Right ventricle myocardium inferior (tissue), 1 donor: ENCODE measurements at regions not wholly inside any gene's neighbourhood (a gene's known extent, or its start where the extent isn't known, plus 50 kb on each side); places are given as distances from the start of the nearest gene placed in this dataset.
"Not testable (repeated sequence)": the region's sequence is repeated elsewhere in the genome, so short reads cannot be mapped to it uniquely, and the experiment has no call there.

Experiments
- ATAC-seq: fragments of 200-7000 bp; cut with Tn5 transposase; one replicate; pipeline ENCODE4 v1.9.1; 2020; ENCODE audit warnings: mild to moderate bottlenecking, moderate library complexity
- DNase-seq: peaks from one replicate; pipeline ENCODE4 v3.0.0; 2021; ENCODE audit errors: missing footprints
- intact Hi-C: fragments of 100-400 bp; cut with DNase I; formaldehyde crosslinking; loops from one replicate; pipeline ENCODE4 v1.11.0; 2022
- donor health status: DM: no; HTN: yes; CAD: no; lungs with severe emphysema.

DNA sequence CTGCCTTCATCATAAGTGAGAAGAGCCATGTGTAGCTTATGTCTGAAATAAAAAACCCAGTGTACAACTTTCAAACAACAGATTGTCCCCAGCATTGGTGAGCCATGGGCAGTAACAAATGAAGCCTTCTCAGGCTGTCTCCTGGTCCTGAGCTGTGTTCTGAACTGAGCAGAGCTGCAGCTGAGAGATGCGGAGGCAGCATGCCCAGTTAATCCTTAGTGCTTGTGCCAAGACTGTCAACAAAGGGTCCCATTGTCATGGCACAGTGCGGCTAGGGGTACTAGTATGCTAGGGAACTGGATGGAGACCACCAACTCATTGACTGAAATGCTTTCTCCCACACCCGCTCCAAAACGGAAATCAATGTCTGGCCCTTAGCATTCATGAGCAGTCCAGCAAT, 154.3 kb downstream of the RMST start:
- DNase-seq (no peak), ATAC-seq (no peak)
- intact Hi-C loops = no loop called here

- DNase-seq = no peak
- no peak for ATAC-seq
- intact Hi-C loops = no loop called here
Observed at GRCh38 chr12:97628962-97629361, 166.4 kb downstream of the RMST start.

- DNase-seq (no peak), ATAC-seq (no peak)
- intact Hi-C loops = no loop called here
Observed at GRCh38 chr12:97629382-97629781, 166.8 kb downstream of the RMST start.

GRCh38 chr12:97630356-97630755, 167.8 kb downstream of the RMST start:
- ATAC-seq (no peak), DNase-seq (no peak)
- intact Hi-C loops = no loop called here

DNA sequence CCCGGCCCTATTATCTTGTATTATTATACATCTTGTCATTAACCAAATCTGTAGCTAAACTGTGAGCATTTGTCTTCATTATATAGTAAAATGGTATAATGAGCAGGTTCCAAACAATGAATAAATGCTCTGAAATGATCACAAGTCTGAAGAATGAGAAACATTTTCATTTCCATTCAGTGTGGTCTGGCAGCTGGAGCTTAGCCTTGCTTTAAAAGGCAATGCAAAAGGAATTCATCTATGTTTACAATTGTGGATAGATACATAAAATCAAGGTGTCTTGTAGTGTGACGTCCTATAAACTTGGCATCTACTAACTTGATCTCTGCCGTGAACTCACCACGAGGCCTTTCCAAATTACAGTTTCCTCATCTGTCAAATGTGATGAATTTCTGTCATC, 168.3 kb downstream of the RMST start:
- intact Hi-C loops = no loop called here
- DNase-seq (no peak), ATAC-seq (no peak)

DNA sequence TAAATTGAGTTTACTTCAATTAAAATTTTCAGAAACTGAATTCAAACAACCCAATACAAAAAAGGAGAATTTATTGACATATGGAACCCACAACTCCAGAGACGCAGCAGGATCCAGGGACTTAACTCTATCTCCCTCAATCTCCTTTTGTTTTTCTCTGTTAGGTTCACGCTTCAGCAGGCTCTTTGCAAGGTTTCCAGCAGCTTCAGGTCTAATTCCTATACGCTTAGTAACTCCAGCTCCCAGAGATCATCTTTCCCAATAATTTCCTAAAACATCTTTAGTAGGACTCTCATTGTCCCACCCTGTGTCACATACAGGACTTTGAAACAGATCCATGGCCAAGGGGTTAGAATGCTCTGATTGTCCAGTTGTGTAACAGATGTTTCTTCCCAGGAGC, 175.2 kb downstream of the RMST start:
- no peak for ATAC-seq
- no peak for DNase-seq
- intact Hi-C loops = no loop called here

GRCh38 chr12:97638739-97639138, 176.1 kb downstream of the RMST start:
- intact Hi-C loops = no loop called here
- DNase-seq = no peak

DNA sequence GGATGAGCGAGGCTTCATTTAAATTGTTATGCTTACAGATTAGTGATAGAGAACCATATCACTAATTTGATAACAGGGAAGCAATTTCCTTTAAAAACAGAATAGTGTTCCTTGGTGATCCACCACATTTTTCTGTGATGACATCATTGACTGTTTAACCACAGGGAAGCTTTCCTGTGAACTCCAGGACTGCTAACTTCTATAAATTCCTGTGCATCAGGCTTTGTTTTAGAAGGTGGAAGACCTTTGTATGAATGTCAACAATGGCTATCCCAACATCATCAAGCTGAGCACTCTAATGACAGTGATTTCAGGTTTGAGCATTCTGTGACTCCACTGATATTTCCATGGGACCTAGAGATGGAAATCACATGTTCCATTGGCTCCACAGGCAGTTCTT, 177.1 kb downstream of the RMST start:
- intact Hi-C loops = no loop called here
- ATAC-seq (no peak), DNase-seq (no peak)

More at GRCh38 chr12:97638739-97639138, 176.1 kb downstream of the RMST start:
- ATAC-seq = no peak

DNA sequence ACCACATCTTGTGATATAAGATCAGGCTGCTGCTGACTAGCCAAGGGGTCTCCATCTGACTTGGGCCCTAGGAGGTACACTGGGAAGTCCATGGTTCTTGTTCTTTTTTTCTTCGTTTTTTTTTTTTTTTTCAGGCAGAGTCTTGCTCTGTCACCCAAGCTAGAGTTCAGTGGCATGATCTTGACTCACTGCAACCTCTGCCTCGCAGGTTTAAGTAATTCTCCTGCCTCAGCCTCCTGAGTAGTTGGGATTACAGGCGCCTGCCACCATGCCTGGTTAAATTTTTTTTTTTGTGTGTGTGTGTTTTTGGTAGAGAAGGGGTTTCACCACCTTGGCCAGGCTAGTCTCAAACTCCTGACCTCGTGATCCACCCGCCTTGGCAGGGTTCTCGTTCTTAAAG, 178.2 kb downstream of the RMST start:
- no peak for ATAC-seq
- intact Hi-C loops = no loop called here
- DNase-seq = no peak

- ATAC-seq (no peak), DNase-seq (no peak)
- intact Hi-C loops = no loop called here
Observed at GRCh38 chr12:97642911-97643310, 180.3 kb downstream of the RMST start.

- intact Hi-C loops = no loop called here
- DNase-seq (no peak), ATAC-seq (no peak)
Observed at GRCh38 chr12:97643924-97644323, 181.3 kb downstream of the RMST start.

GRCh38 chr12:97645726-97646125, 183.1 kb downstream of the RMST start:
- intact Hi-C loops = no loop called here
- ATAC-seq (no peak), DNase-seq (no peak)

DNA sequence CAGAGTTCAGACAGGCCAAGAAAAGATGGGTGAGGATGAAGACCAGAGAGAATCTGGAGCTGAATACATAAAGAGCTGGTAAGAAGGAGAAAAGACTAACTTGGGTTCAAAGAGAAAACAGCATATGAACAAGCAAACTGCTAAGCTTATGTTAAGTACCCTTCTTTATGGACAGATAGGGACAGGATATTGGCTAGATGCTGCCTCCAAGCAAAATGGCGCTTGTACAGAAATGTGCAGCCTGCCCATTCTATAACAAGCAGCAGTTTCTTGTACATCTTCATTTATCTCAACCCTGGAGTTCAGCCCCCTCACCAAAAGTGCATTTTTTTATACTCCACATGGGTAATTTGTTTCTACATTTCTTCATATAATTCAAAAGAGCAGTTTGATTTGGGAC, 184.5 kb downstream of the RMST start:
- DNase-seq (no peak), ATAC-seq (no peak)
- intact Hi-C loops = no loop called here

DNA sequence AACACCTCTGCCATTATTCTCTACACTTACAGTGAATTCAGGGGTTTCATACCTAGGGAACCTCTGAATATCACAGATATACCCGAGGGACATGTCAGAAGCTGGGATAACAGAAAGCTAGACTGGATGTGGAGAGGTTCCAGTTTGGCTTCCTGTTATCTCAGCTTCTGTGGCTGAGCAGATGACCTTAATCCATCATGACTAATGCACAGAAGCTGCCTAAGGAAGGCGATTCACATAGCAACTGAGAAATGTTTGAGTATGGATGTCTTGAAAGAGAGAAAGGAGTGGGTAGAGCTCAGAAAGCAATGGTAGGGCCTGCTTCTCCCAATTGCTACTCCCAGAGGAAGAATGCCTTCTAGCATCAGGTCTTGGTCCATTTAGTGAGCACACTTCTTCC, 187.6 kb downstream of the RMST start:
- no peak for DNase-seq
- ATAC-seq = no peak
- intact Hi-C loops = no loop called here

DNA sequence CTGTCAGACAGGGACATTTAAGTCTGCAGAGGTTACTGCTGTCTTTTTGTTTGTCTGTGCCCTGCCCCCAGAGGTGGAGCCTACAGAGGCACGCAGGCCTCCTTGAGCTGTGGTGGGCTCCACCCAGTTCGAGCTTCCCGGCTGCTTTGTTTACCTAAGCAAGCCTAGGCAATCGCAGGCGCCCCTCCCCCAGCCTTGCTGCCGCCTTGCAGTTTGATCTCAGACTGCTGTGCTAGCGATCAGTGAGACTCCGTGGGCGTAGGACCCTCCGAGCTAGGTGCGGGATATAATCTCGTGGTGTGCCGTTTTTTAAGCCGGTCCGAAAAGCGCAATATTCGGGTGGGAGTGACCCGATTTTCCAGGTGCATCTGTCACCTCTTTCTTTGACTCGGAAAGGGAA, 193.9 kb downstream of the RMST start:
- ATAC-seq, intact Hi-C loops, DNase-seq: not testable (repeated sequence)

- no peak for ATAC-seq
- intact Hi-C loops = no loop called here
- DNase-seq = no peak
Observed at GRCh38 chr12:97659117-97659880, 196.7 kb downstream of the RMST start.

DNA sequence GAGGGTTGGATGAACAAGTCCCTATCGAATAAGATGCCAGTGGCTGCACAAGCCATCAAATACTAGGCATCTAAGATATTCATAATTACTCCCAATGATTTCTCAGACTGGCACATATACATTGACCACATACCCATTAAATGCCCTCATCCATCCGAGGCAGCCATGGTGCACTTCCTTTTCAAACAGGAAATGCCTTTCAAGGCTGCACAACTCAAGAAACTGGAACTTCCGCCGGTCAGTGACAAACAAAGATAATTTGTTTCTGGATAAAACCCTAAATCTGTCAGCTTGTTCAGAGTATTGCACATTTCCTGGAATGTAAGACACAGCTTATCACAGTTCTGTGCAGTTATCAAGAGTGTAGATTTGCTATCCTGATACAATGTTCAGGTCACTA, 203.7 kb downstream of the RMST start:
- no peak for ATAC-seq
- intact Hi-C loops = no loop called here
- no peak for DNase-seq

- intact Hi-C loops = no loop called here
- ATAC-seq (no peak), DNase-seq (no peak)
Observed at GRCh38 chr12:97672870-97673269, 210.3 kb downstream of the RMST start.

DNA sequence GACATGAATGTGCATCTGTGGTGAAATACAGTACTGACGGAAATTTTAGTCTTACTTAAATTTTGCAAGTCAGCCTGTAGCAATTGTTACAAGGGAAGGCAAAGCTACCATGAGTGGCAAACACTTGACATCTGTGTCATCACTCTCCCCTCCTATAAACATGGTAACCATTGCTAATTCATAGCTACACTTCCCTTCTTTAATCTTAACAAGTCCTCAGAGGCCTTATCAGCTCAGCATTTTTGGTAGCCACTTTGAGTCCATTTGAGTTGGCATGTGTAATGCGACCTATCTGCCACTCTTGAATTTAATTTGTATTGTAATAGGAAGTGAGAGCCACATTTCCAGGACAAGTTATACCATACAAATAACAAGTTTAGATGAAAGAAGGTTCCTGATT, 218.1 kb downstream of the RMST start:
- no peak for ATAC-seq
- DNase-seq = no peak
- intact Hi-C loops = no loop called here

DNA sequence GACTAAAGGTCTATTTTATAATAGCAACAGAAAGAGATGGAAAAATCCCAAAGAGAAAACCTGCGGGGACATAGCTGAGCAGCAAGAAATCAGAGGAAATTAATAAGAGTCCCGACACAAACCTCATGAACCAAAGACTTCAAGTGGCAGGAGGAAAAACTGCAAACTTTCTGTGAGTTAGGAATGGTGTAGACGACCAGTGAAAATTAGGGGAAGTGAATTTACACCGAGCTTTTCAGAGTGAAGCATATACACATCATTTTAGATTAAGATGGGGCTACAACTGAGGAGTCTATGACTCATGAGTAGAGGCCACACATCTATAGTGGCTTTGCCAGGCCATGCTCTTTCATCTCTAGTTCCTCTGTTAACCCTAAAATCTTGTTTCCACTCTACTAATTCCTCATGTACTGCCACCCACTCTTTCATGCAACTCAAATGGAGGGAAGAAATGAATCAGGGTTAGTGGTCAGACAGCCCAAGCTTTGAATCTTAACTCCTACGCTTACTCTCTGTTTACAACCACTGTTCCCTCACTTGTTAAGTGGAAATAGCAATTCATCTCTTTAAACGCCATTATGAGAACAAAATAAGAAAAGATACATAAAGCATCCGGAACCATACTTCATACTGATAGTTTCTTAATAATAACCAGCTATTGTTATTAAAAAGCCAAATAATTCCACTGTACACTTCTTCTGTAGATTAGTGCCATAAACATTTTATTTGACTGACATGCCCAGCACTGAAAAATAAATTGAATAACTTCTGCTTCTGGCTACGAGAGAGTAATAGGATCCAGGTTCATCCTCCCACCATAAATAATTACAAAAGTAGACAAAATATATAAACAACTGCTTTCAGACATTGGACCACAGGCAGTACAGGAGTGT, 219.3 kb downstream of the RMST start:
- ATAC-seq (no peak), DNase-seq (no peak)
- intact Hi-C loops = no loop called here
